ENCODE measurements at regions not wholly inside any gene's neighbourhood (a gene's known extent, or its start where the extent isn't known, plus 50 kb on each side); places are given as distances from the start of the nearest gene placed in this dataset.

DNA sequence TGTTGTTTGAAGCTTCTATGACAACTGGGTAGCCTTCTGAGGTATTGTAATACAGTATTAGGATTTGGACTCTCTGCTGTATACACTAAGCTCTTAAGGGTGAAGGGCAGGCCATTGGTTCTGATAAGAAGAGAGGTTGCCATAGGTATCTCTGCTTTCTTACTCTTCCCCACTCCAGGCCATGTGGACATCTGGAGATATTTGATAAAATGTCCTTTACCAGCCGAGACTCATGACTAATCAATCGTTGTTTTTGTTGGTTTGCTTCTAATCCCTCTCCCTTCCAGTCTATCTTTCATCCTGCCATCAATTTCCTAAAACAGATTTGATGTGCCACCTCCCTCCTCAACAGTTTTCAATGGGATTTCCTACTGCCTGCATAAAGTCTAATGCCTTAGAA, 64.6 kb upstream of the WDR26 start (continued):
- TF ChIP-seq ATF3 (IDR thresholded peaks at IDR 0.05) (no peak), POLR2A (IDR thresholded peaks at IDR 0.05; ENCODE audit: borderline replicate concordance, extremely low read depth, insufficient read depth, insufficient read length) (no peak), JUND (IDR thresholded peaks at IDR 0.05) (no peak), SP1 (IDR thresholded peaks at IDR 0.05; ENCODE audit: low read depth) (no peak), SRF (IDR thresholded peaks at IDR 0.05; ENCODE audit: low read depth) (no peak)
- TF ChIP-seq, protein P1, sequence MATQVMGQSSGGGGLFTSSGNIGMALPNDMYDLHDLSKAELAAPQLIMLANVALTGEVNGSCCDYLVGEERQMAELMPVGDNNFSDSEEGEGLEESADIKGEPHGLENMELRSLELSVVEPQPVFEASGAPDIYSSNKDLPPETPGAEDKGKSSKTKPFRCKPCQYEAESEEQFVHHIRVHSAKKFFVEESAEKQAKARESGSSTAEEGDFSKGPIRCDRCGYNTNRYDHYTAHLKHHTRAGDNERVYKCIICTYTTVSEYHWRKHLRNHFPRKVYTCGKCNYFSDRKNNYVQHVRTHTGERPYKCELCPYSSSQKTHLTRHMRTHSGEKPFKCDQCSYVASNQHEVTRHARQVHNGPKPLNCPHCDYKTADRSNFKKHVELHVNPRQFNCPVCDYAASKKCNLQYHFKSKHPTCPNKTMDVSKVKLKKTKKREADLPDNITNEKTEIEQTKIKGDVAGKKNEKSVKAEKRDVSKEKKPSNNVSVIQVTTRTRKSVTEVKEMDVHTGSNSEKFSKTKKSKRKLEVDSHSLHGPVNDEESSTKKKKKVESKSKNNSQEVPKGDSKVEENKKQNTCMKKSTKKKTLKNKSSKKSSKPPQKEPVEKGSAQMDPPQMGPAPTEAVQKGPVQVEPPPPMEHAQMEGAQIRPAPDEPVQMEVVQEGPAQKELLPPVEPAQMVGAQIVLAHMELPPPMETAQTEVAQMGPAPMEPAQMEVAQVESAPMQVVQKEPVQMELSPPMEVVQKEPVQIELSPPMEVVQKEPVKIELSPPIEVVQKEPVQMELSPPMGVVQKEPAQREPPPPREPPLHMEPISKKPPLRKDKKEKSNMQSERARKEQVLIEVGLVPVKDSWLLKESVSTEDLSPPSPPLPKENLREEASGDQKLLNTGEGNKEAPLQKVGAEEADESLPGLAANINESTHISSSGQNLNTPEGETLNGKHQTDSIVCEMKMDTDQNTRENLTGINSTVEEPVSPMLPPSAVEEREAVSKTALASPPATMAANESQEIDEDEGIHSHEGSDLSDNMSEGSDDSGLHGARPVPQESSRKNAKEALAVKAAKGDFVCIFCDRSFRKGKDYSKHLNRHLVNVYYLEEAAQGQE (IDR thresholded peaks at IDR 0.05; ENCODE audit: low read depth): no peak

- intact Hi-C loops (cut with micrococcal nuclease): no loop called here
- Histone ChIP-seq H3K79me2 (ENCODE audit: insufficient read depth, low read length) (no peaks in the 10 kb centered on the region), H3K27ac (ENCODE audit: low read depth, low read length) (no peak overlapping the region), H3K9me3 (ENCODE audit: control insufficient read depth in 1 of 2, insufficient read depth in 1 of 2, low read depth in 1 of 2, low read length in 2 of 2) (no peaks in the 10 kb centered on the region), H3K4me2 (ENCODE audit: low read length) (no peak overlapping the region), H3K27me3 (ENCODE audit: insufficient read depth, low read length) (no peaks in the 10 kb centered on the region), H3K4me1 (ENCODE audit: control insufficient read depth in 1 of 2, insufficient read depth in 2 of 2, low read length in 2 of 2) (peaks cover 26 to 48% of the 10 kb centered on the region in 2 experiments), H3K4me3 (replicated peaks in 1 of 2; ENCODE audit: low read depth in 1 of 2, low read length in 2 of 2) (no peak overlapping the region), H4K20me1 (ENCODE audit: insufficient read depth) (no peaks in the 10 kb centered on the region), H3K36me3 (ENCODE audit: control insufficient read depth in 1 of 2, insufficient read depth in 2 of 2, low read length in 2 of 2) (no peaks in the 10 kb centered on the region), H3K9me2 (ENCODE audit: insufficient read depth) (no peaks in the 10 kb centered on the region), H3K9ac (ENCODE audit: low read length) (no peak overlapping the region), H2AFZ (ENCODE audit: low read depth, low read length, poor library complexity, severe bottlenecking) (no peak overlapping the region)
- POLR2A ChIA-PET: no interaction called here
- no peak for ATAC-seq
- RAD21 ChIA-PET (ENCODE audit: low non-redundant PET in 1 of 2, low total read pairs in 2 of 2, uncharacterized antibody in 2 of 2, unreplicated experiment in 2 of 2): no interaction called here
- CTCF ChIA-PET: interaction anchor here (1.1 kb wide), 1 partner anchor 422 kb away, joined by 3 read pairs; no protein-coding TSS in a partner anchor
- BruUV-seq (replicated peaks): no TSS peak
- DNase-seq (ENCODE audit: low read depth, low spot score): no peak
- no peak for TF ChIP-seq JUND (IDR thresholded peaks at IDR 0.05)
- no peak for TF ChIP-seq YY1 (IDR thresholded peaks at IDR 0.05; ENCODE audit: extremely low read depth, insufficient replicate concordance, low read depth, low read length)
- no peak for TF ChIP-seq SIN3A (IDR thresholded peaks at IDR 0.05; ENCODE audit: low read depth)
- no peak for TF ChIP-seq MAX (IDR thresholded peaks at IDR 0.05)
- TF ChIP-seq SRF (IDR thresholded peaks at IDR 0.05; ENCODE audit: low read depth): no peak
- TF ChIP-seq EZH2 (IDR thresholded peaks at IDR 0.05): no peak
- no peak for TF ChIP-seq ZNF274 (IDR thresholded peaks at IDR 0.05; ENCODE audit: low read depth, low read length)
- TF ChIP-seq CEBPB (IDR thresholded peaks at IDR 0.05; ENCODE audit: low read depth): no peak
- TF ChIP-seq, protein P2, sequence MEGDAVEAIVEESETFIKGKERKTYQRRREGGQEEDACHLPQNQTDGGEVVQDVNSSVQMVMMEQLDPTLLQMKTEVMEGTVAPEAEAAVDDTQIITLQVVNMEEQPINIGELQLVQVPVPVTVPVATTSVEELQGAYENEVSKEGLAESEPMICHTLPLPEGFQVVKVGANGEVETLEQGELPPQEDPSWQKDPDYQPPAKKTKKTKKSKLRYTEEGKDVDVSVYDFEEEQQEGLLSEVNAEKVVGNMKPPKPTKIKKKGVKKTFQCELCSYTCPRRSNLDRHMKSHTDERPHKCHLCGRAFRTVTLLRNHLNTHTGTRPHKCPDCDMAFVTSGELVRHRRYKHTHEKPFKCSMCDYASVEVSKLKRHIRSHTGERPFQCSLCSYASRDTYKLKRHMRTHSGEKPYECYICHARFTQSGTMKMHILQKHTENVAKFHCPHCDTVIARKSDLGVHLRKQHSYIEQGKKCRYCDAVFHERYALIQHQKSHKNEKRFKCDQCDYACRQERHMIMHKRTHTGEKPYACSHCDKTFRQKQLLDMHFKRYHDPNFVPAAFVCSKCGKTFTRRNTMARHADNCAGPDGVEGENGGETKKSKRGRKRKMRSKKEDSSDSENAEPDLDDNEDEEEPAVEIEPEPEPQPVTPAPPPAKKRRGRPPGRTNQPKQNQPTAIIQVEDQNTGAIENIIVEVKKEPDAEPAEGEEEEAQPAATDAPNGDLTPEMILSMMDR (IDR thresholded peaks at IDR 0.05 in 2 of 3, conservative IDR thresholded peaks at IDR 0.05 in 1 of 3; ENCODE audit: borderline replicate concordance in 1 of 3, insufficient read depth in 1 of 3, low read depth in 2 of 3, low read length in 2 of 3): no peak
- TF ChIP-seq EGR1 (IDR thresholded peaks at IDR 0.05; ENCODE audit: low read depth): no peak
- TF ChIP-seq RAD21 (IDR thresholded peaks at IDR 0.05; ENCODE audit: low read depth): no peak
Observed at GRCh38 chr1:224500796-224501195, 66.2 kb upstream of the WDR26 start.
